GM19240 (cell line): ENCODE measurements at regions not wholly inside any gene's neighbourhood (a gene's known extent, or its start where the extent isn't known, plus 50 kb on each side); places are given as distances from the start of the nearest gene placed in this dataset.
A peak's percentile ranks its signal among the peaks of the same experiment; 100 is the strongest.

Experiments used
- DNase-seq: peaks from one replicate; pipeline ENCODE4 v3.0.0; 2011; ENCODE audit warnings: low spot score; ENCODE audit not compliant: insufficient read length

DNA sequence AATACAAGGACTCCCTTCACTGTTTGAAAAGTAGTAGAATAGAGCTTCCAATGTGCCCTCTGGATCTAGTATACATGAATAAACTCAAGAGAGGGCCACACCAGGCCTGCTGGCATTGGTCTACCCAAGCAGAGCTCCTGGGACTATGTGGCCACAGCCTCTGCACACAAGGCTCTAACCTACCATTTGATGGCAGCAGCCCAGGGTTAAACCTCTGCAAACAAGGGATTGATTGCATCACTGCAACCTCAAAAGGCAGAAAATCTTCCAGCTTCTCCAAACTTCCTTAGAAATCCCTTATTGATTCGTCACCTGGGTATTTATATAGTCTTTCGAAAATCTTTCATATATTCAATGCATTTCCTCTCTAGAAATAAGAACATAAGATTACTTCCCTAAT, 147.6 kb upstream of the SETBP1 start:
- no peak for DNase-seq

GRCh38 chr18:44536046-44536445, 144.6 kb upstream of the SETBP1 start:
- no peak for DNase-seq

DNA sequence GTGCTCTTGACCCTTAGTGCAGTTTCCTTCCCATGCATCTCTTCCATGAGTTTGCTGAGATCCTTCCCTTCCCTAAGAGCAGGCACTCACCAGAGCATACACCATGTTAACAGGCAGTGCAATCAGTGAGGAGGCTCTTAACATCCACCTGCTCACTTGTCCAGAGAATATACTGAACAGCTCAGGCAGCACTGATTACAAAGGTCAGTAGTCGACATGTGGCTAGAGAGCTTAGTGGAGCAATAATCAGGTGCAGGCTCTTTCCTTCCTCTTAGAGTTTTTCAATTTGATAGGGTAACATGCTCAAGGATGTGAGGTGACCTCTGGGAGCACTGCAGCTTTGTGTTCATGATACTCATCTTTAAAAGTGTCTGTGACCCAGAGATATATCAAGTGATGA, 144.1 kb upstream of the SETBP1 start:
- DNase-seq: no peak

DNA sequence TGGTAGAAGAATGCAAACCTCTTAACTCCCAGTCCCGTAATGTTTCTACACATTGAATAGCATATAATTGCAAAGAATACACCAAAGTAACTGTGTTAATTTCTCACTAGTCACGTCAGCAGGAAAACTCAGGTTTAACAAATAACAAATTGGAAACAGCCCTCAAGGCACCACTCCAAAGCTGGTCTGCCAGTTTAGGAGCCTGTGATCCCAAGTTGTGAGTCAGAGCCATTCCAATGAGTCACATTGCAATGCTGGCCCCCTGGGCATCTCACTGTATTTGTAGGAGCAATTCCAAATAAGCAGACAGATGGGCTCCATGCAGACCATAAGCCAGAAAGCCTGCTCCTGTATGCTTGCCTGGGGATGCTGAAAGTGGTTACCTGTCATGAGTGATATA, 143.2 kb upstream of the SETBP1 start:
- no peak for DNase-seq

DNA sequence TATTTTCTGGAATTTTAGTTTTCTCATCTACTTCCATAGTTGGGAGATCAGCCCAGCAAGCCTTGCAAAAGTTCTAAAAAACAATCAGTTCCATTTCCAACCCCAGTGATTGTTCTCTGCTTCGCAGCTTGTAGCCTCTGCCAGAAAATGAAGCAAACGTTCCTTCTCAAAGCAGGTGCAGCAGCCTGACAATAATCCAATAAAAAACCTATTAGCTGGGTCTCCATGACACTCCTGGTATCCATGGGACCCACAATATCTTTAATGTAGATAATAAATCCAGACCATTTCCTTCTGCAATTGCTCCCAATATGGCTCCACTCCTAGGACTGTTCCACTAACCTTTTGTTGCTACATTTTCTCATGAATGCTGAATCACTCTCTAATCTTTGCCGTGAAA, 140.8 kb upstream of the SETBP1 start:
- DNase-seq: no peak

- DNase-seq: no peak
Measured at GRCh38 chr18:44541159-44541558, 139.5 kb upstream of the SETBP1 start.

DNA sequence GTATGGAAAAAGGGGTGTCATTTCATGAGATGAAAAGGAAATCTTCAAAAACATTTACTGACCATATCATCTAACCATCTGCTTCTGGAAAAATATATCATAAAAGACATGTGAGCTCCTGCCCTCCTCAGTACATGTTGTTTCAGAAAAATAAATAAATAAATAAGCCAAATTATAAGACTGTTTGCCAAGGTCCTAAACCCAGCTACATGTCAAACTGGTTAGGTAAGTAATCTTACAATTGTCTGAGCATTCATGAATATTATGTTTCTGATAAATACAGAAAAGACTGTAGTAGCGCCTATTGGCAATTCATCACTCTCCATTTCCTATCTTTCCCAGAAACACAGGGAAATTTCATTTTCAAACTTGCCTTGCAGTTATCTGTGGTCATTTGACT, 138.9 kb upstream of the SETBP1 start:
- no peak for DNase-seq

DNA sequence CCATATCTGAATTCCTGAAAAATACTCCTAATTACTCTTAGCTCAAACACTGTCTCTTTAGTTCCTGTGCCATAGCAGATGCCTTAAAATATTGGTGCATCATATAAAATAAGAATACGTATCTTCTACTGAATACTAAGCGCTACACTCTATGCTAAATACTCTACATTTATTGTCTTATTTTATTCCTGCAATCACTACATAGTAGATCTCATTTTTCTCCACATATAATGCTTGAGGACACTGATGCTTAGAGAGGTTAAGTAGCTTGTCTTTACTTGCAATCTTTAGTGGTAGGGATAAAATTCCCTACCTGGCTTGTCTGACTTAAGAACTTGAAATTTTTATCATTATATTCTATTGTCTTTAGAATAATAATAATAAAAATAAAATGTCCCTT, 137.3 kb upstream of the SETBP1 start:
- DNase-seq: no peak

DNA sequence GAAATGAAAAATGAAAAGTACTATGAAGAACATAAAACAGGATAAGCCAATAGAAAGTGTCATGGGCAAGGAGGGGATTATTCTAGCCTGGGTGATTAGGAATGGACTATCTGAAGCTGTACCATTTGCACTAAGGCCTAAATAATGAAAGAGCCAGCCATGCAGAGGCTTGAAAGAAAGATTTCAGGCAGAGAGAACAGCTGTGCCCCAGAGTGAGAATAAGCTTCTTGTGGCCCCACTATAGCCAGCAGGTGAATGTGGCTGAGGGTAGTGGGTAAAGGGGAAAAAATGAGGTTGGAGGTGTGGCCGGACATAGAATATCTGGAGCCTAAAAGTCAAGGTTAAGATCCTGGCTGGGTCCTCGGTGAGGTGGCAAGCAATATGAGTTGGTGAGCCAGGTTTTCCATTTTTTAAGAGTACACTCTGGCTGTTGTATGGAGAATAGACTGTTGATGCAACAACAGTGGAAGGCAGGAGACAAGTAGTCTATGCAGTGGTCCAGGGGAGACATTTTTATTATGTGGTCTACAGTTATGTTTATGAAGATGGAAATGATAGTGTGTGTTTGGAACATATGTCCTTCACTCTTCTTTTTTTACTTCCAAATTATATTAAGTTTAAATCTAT, 135.2 kb upstream of the SETBP1 start:
- DNase-seq: no peak

- DNase-seq: no peak
Measured at GRCh38 chr18:44546954-44547353, 133.7 kb upstream of the SETBP1 start.

DNA sequence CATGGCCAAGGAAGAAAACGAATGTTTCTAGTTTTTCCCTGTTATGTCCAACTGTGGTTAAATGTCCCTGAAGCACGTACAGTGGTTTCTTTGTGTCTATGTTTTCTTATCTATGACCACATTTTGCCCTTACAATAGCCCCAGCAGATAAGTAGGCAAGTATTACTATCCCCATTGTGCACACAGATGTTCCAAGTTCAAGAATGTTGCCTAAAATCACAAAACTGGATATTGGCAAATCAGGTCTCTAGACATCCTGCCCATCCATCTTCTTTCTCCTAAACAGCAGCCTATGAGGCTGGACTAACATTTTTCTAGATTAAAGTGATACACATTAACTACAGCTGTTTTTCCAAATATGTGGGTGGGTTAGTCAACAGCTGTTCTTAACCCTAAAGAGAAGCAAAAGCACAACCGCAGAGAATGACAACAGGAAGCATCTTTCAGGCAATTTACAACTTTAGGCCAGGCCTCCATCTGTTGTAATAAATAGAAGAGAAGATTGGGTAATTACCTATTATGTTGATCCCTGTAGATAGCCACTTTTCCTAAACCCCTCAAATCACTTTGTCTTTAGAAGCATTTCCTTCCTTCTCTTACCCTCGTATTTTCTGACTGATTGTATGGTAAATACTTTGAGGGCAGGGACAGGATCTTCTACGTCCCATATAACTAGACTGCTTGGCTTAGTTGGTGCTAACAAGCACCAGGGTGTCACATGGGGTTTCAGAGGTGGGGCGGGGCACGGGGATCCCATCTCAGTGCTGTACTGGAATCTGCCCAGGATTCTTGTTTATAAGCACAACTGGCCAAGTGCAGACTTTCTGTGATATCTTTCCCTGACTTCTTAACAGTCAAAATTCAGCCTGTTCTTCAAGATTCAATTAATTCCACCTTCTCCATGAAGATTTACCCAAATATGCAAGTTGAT, 132.1 kb upstream of the SETBP1 start:
- DNase-seq: no peak

DNA sequence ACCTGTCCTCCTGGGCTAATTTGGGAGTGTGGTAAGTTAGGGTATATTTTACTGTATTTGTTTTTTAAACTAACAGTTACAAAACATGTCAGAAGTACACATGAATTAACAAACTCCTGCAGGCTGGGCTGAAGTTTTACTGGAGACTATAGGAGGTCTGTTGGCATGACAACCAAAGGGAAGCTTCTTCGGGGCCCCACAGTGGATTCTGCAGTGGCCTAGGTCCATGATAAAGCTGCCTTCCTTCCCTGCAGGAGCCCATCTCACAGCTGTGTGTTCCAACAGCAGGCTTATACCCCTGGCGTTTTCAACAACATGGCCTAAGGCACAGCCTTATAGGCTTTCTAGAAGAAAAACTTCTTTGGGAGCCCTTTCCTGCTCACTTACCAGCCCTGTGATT, 128.0 kb upstream of the SETBP1 start:
- no peak for DNase-seq

- DNase-seq: no peak
Measured at GRCh38 chr18:44556296-44556695, 124.4 kb upstream of the SETBP1 start.

GRCh38 chr18:44557616-44558151, 123.0 kb upstream of the SETBP1 start:
- DNase-seq: no peak

GRCh38 chr18:44558767-44559166, 121.9 kb upstream of the SETBP1 start:
- no peak for DNase-seq

- no peak for DNase-seq
Measured at GRCh38 chr18:44562986-44563385, 117.7 kb upstream of the SETBP1 start.

- DNase-seq: no peak
Measured at GRCh38 chr18:44564922-44565321, 115.8 kb upstream of the SETBP1 start.

DNA sequence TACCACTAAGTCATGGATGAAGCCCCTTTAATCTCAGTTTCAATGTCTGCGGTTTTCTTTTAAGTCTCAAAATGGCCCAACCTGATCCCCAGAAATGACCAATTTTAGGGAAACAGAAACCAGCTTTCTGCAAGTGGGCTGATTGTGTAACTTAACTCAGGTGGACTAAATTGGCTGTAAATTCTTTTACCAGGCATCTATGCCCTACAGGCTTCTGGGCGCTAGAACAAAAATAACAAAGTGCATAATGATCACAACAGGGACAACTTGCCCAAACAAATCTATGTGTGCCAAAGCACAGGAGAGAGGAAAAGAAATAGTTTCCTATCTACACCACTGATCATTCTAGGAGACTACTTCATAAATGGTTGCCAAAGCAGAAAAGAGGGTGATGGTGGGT, 112.3 kb upstream of the SETBP1 start:
- no peak for DNase-seq

- DNase-seq: no peak
Measured at GRCh38 chr18:44568986-44569385, 111.7 kb upstream of the SETBP1 start.

GRCh38 chr18:44569391-44570055, 111.2 kb upstream of the SETBP1 start:
- no peak for DNase-seq

- peak; percentile 11 for DNase-seq
Measured at GRCh38 chr18:44579028-44579702, 101.5 kb upstream of the SETBP1 start.

GRCh38 chr18:44579745-44580144, 100.9 kb upstream of the SETBP1 start:
- DNase-seq: no peak
